ENCODE measurements at regions not wholly inside any gene's neighbourhood (a gene's known extent, or its start where the extent isn't known, plus 50 kb on each side); places are given as distances from the start of the nearest gene placed in this dataset.

GRCh38 chr21:25092441-25093011, 514.8 kb downstream of the MRPL39 start:
- no peaks in the 10 kb centered on the region for H3K79me2 ChIP-seq (ENCODE audit: control insufficient read depth, insufficient read depth, low read length)
- ChIA-PET POLR2A (no interaction called here), CTCF (no interaction called here)
- H2AFZ ChIP-seq (ENCODE audit: insufficient read depth, low read depth, low read length, poor library complexity, severe bottlenecking), result no peak overlapping the region
- DNase-seq (no peak), ATAC-seq (ENCODE audit: low read depth) (no peak)
- peaks cover 1 to 11% (median 11%) of the 10 kb centered on the region in 3 donors for H3K9me3 ChIP-seq (ENCODE audit: control extremely low read depth in 1 of 3, control insufficient read depth in 2 of 3, insufficient read depth in 1 of 3, low read length in 2 of 3)
- no peaks in the 10 kb centered on the region for H3K36me3 ChIP-seq (replicated peaks in 1 of 2; ENCODE audit: control extremely low read depth in 1 of 2, control insufficient read depth in 1 of 2, extremely low read depth in 1 of 2, insufficient read depth in 2 of 2, low read length in 1 of 2)
- H4K20me1 ChIP-seq (ENCODE audit: control insufficient read depth, insufficient read depth, low read length, poor library complexity, severe bottlenecking), result no peaks in the 10 kb centered on the region
- no peak overlapping the region for H3K4me2 ChIP-seq (replicated peaks; ENCODE audit: low read depth, low read length, poor library complexity, severe bottlenecking)
- intact Hi-C loops (cut with micrococcal nuclease), result no loop called here
- no peaks in the 10 kb centered on the region for H3K27me3 Mint-ChIP-seq
- H3K4me3 ChIP-seq (ENCODE audit: control extremely low read depth in 1 of 5, extremely low read depth in 1 of 5, insufficient read depth in 1 of 5, low read depth in 2 of 5, low read length in 4 of 5), result no peak overlapping the region
- H3K4me3 Mint-ChIP-seq, result no peak overlapping the region
- no peaks in the 10 kb centered on the region for H3K4me1 ChIP-seq (ENCODE audit: control insufficient read depth in 2 of 2, insufficient read depth in 2 of 2, low read length in 2 of 2)
- H3K9me3 Mint-ChIP-seq (ENCODE audit: insufficient read depth), result peaks cover 5% of the 10 kb centered on the region
- no peak overlapping the region for H3K27ac Mint-ChIP-seq
- 96% methylated on average over 6 of the region's 8 CpGs for WGBS (ENCODE audit: insufficient coverage)
- H3K4me1 Mint-ChIP-seq, result peaks cover 2% of the 10 kb centered on the region
- TF ChIP-seq CTCF (IDR thresholded peaks at IDR 0.05) (no peak), EZH2 (IDR thresholded peaks at IDR 0.05; ENCODE audit: borderline replicate concordance, insufficient read depth, low read depth, low read length, poor library complexity, severe bottlenecking) (no peak)
- H3K27ac ChIP-seq (ENCODE audit: low read length in 2 of 2), result no peak overlapping the region
- no peak overlapping the region for H3K9ac ChIP-seq (ENCODE audit: low read length)
- H3K27me3 ChIP-seq (replicated peaks in 1 of 4; ENCODE audit: control extremely low read depth in 1 of 4, control insufficient read depth in 3 of 4, insufficient read depth in 4 of 4, low read length in 3 of 4), result no peaks in the 10 kb centered on the region

- no peak overlapping the region for H3K4me3 ChIP-seq (ENCODE audit: control extremely low read depth in 1 of 5, extremely low read depth in 1 of 5, insufficient read depth in 1 of 5, low read depth in 2 of 5, low read length in 4 of 5)
- H2AFZ ChIP-seq (ENCODE audit: insufficient read depth, low read depth, low read length, poor library complexity, severe bottlenecking), result no peak overlapping the region
- DNase-seq (no peak), ATAC-seq (ENCODE audit: low read depth) (no peak)
- H3K36me3 ChIP-seq (replicated peaks in 1 of 2; ENCODE audit: control extremely low read depth in 1 of 2, control insufficient read depth in 1 of 2, extremely low read depth in 1 of 2, insufficient read depth in 2 of 2, low read length in 1 of 2), result no peaks in the 10 kb centered on the region
- no peak overlapping the region for H3K27ac Mint-ChIP-seq
- H3K9me3 ChIP-seq (ENCODE audit: control extremely low read depth in 1 of 3, control insufficient read depth in 2 of 3, insufficient read depth in 1 of 3, low read length in 2 of 3), result peaks cover 0 to 1% (median 0%) of the 10 kb centered on the region in 3 donors
- no CpG with 5 or more reads among the region's 4 CpGs for WGBS (ENCODE audit: insufficient coverage)
- no peaks in the 10 kb centered on the region for H4K20me1 ChIP-seq (ENCODE audit: control insufficient read depth, insufficient read depth, low read length, poor library complexity, severe bottlenecking)
- H3K27me3 ChIP-seq (replicated peaks in 1 of 4; ENCODE audit: control extremely low read depth in 1 of 4, control insufficient read depth in 3 of 4, insufficient read depth in 4 of 4, low read length in 3 of 4), result no peaks in the 10 kb centered on the region
- TF ChIP-seq EZH2 (IDR thresholded peaks at IDR 0.05; ENCODE audit: borderline replicate concordance, insufficient read depth, low read depth, low read length, poor library complexity, severe bottlenecking), result no peak
- no peak for TF ChIP-seq CTCF (IDR thresholded peaks at IDR 0.05)
- ChIA-PET CTCF (interaction anchor here (1.0 kb wide), 1 partner anchor 14 kb away, joined by 3 read pairs; no protein-coding TSS in a partner anchor), POLR2A (no interaction called here)
- no peaks in the 10 kb centered on the region for H3K79me2 ChIP-seq (ENCODE audit: control insufficient read depth, insufficient read depth, low read length)
- H3K4me3 Mint-ChIP-seq, result no peak overlapping the region
- H3K9me3 Mint-ChIP-seq (ENCODE audit: insufficient read depth), result no peaks in the 10 kb centered on the region
- H3K4me1 Mint-ChIP-seq, result peaks cover 13% of the 10 kb centered on the region
- no peak overlapping the region for H3K9ac ChIP-seq (ENCODE audit: low read length)
- peaks cover 3 to 7% of the 10 kb centered on the region in 2 donors for H3K4me1 ChIP-seq (ENCODE audit: control insufficient read depth in 2 of 2, insufficient read depth in 2 of 2, low read length in 2 of 2)
- H3K27me3 Mint-ChIP-seq, result no peaks in the 10 kb centered on the region
- H3K4me2 ChIP-seq (replicated peaks; ENCODE audit: low read depth, low read length, poor library complexity, severe bottlenecking), result no peak overlapping the region
- intact Hi-C loops (cut with micrococcal nuclease), result no loop called here
- H3K27ac ChIP-seq (ENCODE audit: low read length in 2 of 2), result no peak overlapping the region
Measured at GRCh38 chr21:25081096-25081495, 526.2 kb downstream of the MRPL39 start.

Measured in B cell (primary cell).